ENCODE measurements at regions not wholly inside any gene's neighbourhood (a gene's known extent, or its start where the extent isn't known, plus 50 kb on each side); places are given as distances from the start of the nearest gene placed in this dataset.

GRCh38 chr10:2208106-2208505, 470.8 kb upstream of the ADARB2 start:
- no peaks in the 10 kb centered on the region for H3K36me3 ChIP-seq
- TF ChIP-seq POLR2A (IDR thresholded peaks at IDR 0.05): no peak
- TF ChIP-seq CTCF (IDR thresholded peaks at IDR 0.05 in 8 of 11, conservative IDR thresholded peaks at IDR 0.05 in 3 of 11): no peak
- TF ChIP-seq POLR2AphosphoS5 (IDR thresholded peaks at IDR 0.05): no peak
- H3K4me3 ChIP-seq: no peak overlapping the region
- H3K4me1 ChIP-seq: no peaks in the 10 kb centered on the region
- peaks cover 0 to 23% (median 0%) of the 10 kb centered on the region in 7 donors for H3K27me3 ChIP-seq (replicated peaks in 1 of 7)
- 63 to 79% (median 71%) methylated on average over 7 of the region's 7 CpGs for WGBS, 5 donors
- no peaks in the 10 kb centered on the region for H3K9me3 ChIP-seq
- no peak overlapping the region for H3K27ac ChIP-seq
- DNase-seq: no peak
- intact Hi-C loops (cut with DNase I; ENCODE audit: low total_unique reads): no loop called here

GRCh38 chr10:2207246-2207922, 470.1 kb upstream of the ADARB2 start:
- Histone ChIP-seq H3K36me3 (no peaks in the 10 kb centered on the region), H3K27me3 (replicated peaks in 1 of 7) (peaks cover 0 to 23% (median 0%) of the 10 kb centered on the region in 7 donors), H3K27ac (no peak overlapping the region), H3K9me3 (no peaks in the 10 kb centered on the region), H3K4me3 (no peak overlapping the region), H3K4me1 (no peaks in the 10 kb centered on the region)
- WGBS, 5 donors: 91 to 94% (median 93%) methylated on average over 27 of the region's 27 CpGs
- no peak for TF ChIP-seq CTCF (IDR thresholded peaks at IDR 0.05 in 8 of 11, conservative IDR thresholded peaks at IDR 0.05 in 3 of 11)
- TF ChIP-seq POLR2AphosphoS5 (IDR thresholded peaks at IDR 0.05): no peak
- no peak for TF ChIP-seq POLR2A (IDR thresholded peaks at IDR 0.05)
- intact Hi-C loops (cut with DNase I; ENCODE audit: low total_unique reads): no loop called here
- no peak for DNase-seq

- Histone ChIP-seq H3K9me3 (no peaks in the 10 kb centered on the region), H3K27me3 (replicated peaks in 1 of 7) (peaks cover 0 to 21% (median 0%) of the 10 kb centered on the region in 7 donors), H3K4me1 (no peaks in the 10 kb centered on the region), H3K27ac (no peak overlapping the region), H3K36me3 (no peaks in the 10 kb centered on the region), H3K4me3 (no peak overlapping the region)
- TF ChIP-seq POLR2AphosphoS5 (IDR thresholded peaks at IDR 0.05) (no peak), POLR2A (IDR thresholded peaks at IDR 0.05) (no peak), CTCF (IDR thresholded peaks at IDR 0.05 in 8 of 11, conservative IDR thresholded peaks at IDR 0.05 in 3 of 11) (no peak)
- DNase-seq: no peak
- intact Hi-C loops (cut with DNase I; ENCODE audit: low total_unique reads): no loop called here
- WGBS, 5 donors: 68 to 79% (median 73%) methylated on average over 2 of the region's 2 CpGs
Observed at GRCh38 chr10:2205406-2205805, 468.1 kb upstream of the ADARB2 start.

- intact Hi-C loops (cut with DNase I; ENCODE audit: low total_unique reads): no loop called here
- no peak for DNase-seq
- H3K36me3 ChIP-seq: no peaks in the 10 kb centered on the region
- TF ChIP-seq POLR2A (IDR thresholded peaks at IDR 0.05) (no peak), CTCF (IDR thresholded peaks at IDR 0.05 in 8 of 11, conservative IDR thresholded peaks at IDR 0.05 in 3 of 11) (no peak), POLR2AphosphoS5 (IDR thresholded peaks at IDR 0.05) (no peak)
- no peak overlapping the region for H3K27ac ChIP-seq
- H3K27me3 ChIP-seq (replicated peaks in 1 of 7): peaks cover 0 to 3% (median 0%) of the 10 kb centered on the region in 7 donors
- no peaks in the 10 kb centered on the region for H3K4me1 ChIP-seq
- peaks cover 0 to 12% (median 9%) of the 10 kb centered on the region in 8 donors for H3K9me3 ChIP-seq
- 54 to 61% (median 57%) methylated on average over 8 of the region's 8 CpGs for WGBS, 5 donors
- H3K4me3 ChIP-seq: no peak overlapping the region
Observed at GRCh38 chr10:2202401-2202800, 465.1 kb upstream of the ADARB2 start.

All from spleen (tissue), 11 donors.